Fibroblast of lung (primary cell): ENCODE measurements at regions not wholly inside any gene's neighbourhood (a gene's known extent, or its start where the extent isn't known, plus 50 kb on each side); places are given as distances from the start of the nearest gene placed in this dataset.

Experiments used
- DNase-seq, 2 donors: peaks; one replicate each; pipeline versions ENCODE4 v3.0.0 to v3.0.0-alpha.2; 2010; ENCODE audit warnings: low read depth in 2 of 2
- H2AFZ ChIP-seq: 2 replicates; pipeline ENCODE4 v1.5.1; 2012; ENCODE audit warnings: low read length, control low read depth, inconsistent platforms
- H3K27ac ChIP-seq: 2 replicates; pipeline ENCODE4 v1.5.1; 2011; ENCODE audit warnings: low read length, control low read depth; ENCODE audit not compliant: insufficient read depth
- H3K27me3 ChIP-seq: 2 replicates; pipeline ENCODE4 v1.5.1; 2011; ENCODE audit warnings: mild to moderate bottlenecking, low read length; ENCODE audit not compliant: control insufficient read depth, insufficient read depth
- H3K36me3 ChIP-seq: 2 replicates; pipeline ENCODE4 v1.5.1; 2011; ENCODE audit warnings: low read length; ENCODE audit not compliant: control insufficient read depth, insufficient read depth
- H3K4me1 ChIP-seq: 2 replicates; pipeline ENCODE4 v1.5.1; 2011; ENCODE audit warnings: low read length; ENCODE audit not compliant: control insufficient read depth, insufficient read depth; ENCODE audit errors: extremely low read depth
- H3K4me2 ChIP-seq: 2 replicates; pipeline ENCODE4 v1.5.1; 2011; ENCODE audit warnings: low read length, control low read depth; ENCODE audit not compliant: insufficient read depth; ENCODE audit errors: extremely low read depth
- H3K4me3 ChIP-seq, 4 experiments: fragments of 200-600 bp in 1 of 4; sonication (generic) in 1 of 4; replicated peaks in 1 of 4; 2 replicates each; pipeline ENCODE4 v1.5.1; 2011 to 2016; ENCODE audit warnings: low read length in 4 of 4, low read depth in 3 of 4, mild to moderate bottlenecking in 3 of 4, control low read depth in 2 of 4, inconsistent platforms in 1 of 4, mixed read lengths in 1 of 4; ENCODE audit not compliant: insufficient read depth in 1 of 4; ENCODE audit errors: control extremely low read depth in 1 of 4
- H3K79me2 ChIP-seq: 2 replicates; pipeline ENCODE4 v1.5.1; 2012; ENCODE audit warnings: mild to moderate bottlenecking, low read length, inconsistent platforms; ENCODE audit not compliant: control insufficient read depth, insufficient read depth
- H3K9ac ChIP-seq: 2 replicates; pipeline ENCODE4 v1.5.1; 2011; ENCODE audit warnings: mild to moderate bottlenecking, low read length, control low read depth; ENCODE audit not compliant: insufficient read depth
- H3K9me3 ChIP-seq: 2 replicates; pipeline ENCODE4 v1.5.1; 2012; ENCODE audit warnings: low read depth, low read length; ENCODE audit not compliant: control insufficient read depth, insufficient read depth
- H4K20me1 ChIP-seq: 2 replicates; pipeline ENCODE4 v1.5.1; 2011; ENCODE audit warnings: low read length; ENCODE audit not compliant: control insufficient read depth, insufficient read depth; ENCODE audit errors: extremely low read depth
- EZH2 ChIP-seq: IDR thresholded peaks from 2 replicates; pipeline ENCODE4 v1.5.1; 2012; ENCODE audit warnings: low read length, control low read depth, mild to moderate bottlenecking; ENCODE audit errors: missing control alignments
- TF ChIP-seq, protein P1 (sequence below), 2 donors: IDR thresholded peaks in 1 of 2; conservative IDR thresholded peaks in 1 of 2; 1 replicate in 1 of 2; 2 replicates in 1 of 2; pipeline ENCODE4 v1.5.1; 2011 to 2012; ENCODE audit warnings: low read length in 2 of 2, control low read depth in 1 of 2, inconsistent platforms in 1 of 2, low read depth in 1 of 2, mild to moderate bottlenecking in 1 of 2

DNA sequence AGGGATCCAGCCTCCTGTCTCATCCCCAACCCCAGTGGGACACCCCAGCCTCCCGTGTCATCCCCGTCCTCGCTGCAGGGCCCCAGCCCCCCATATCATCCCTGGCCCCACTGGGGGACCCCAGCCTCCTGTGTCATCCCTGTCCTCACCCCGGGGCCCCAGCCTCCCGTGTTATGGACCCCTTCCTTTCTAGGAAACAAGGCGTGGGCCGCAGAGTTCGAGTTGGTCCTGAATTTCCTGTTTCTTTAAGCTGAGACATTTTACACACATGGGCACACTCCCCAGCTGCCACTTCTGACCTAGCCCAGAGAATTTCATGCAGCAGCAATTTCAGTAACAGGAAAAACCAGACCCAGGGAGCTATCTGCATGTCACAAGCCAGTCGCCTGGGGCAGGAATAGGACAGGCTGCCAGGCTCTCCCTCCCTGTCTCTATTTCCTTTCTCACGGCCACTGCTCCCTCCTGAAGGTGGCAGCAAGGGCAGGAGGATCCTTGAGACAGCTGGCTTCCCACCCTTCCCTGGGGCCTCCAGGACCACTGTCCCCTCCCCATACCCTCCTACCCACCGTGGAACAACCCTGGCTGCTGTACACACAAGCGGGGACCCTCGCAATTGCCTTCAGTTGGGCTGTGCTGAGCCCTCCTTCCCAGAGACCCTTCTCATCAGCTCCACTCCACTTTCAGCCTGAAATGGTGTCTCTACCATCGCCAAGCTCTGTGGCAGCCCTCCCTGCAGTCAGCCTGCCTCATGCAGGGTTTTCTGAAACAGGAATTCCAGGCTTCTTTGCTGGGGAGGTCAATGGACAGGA lies 141.9 kb upstream of the ID2 start:
- H3K27me3 ChIP-seq: no peaks in the 10 kb centered on the region
- H4K20me1 ChIP-seq: no peaks in the 10 kb centered on the region
- H3K9ac ChIP-seq: no peak overlapping the region
- no peak overlapping the region for H3K4me3 ChIP-seq
- no peak for TF ChIP-seq EZH2
- no peak overlapping the region for H3K4me2 ChIP-seq
- no peak overlapping the region for H3K27ac ChIP-seq
- H2AFZ ChIP-seq: no peak overlapping the region
- peaks cover 7% of the 10 kb centered on the region for H3K4me1 ChIP-seq
- no peaks in the 10 kb centered on the region for H3K79me2 ChIP-seq
- H3K9me3 ChIP-seq: no peaks in the 10 kb centered on the region
- no peaks in the 10 kb centered on the region for H3K36me3 ChIP-seq
- DNase-seq: no peak

DNA sequence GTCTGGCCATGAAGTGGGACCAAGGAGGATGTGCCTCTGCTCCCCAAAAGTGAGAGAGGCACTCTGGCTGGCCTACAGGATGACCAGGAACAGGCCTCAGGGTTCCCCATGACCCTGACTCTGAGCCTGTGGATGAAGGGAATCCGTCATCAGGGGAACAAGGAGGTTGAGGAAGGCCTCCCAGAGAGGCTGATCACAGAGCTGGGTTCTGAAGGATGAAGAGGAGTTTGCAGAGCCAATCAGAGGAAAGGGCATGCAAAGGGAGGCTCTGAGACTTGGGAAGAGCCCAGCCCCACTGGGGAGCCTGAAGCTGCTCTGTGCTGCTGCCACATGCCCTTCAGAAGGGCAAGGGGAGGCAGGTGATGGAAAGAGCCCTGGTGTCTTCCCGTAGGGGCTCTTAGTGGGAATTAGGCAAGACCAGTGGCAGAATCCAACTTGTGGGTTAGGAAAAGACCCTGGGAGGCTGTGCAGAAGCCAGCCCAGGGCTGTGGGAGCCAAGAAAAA lies 141.3 kb upstream of the ID2 start:
- H3K4me2 ChIP-seq: no peak overlapping the region
- no peak overlapping the region for H3K27ac ChIP-seq
- H3K79me2 ChIP-seq: no peaks in the 10 kb centered on the region
- no peaks in the 10 kb centered on the region for H3K36me3 ChIP-seq
- DNase-seq: no peak
- no peaks in the 10 kb centered on the region for H4K20me1 ChIP-seq
- H3K27me3 ChIP-seq: no peaks in the 10 kb centered on the region
- TF ChIP-seq EZH2: no peak
- TF ChIP-seq, protein P1, sequence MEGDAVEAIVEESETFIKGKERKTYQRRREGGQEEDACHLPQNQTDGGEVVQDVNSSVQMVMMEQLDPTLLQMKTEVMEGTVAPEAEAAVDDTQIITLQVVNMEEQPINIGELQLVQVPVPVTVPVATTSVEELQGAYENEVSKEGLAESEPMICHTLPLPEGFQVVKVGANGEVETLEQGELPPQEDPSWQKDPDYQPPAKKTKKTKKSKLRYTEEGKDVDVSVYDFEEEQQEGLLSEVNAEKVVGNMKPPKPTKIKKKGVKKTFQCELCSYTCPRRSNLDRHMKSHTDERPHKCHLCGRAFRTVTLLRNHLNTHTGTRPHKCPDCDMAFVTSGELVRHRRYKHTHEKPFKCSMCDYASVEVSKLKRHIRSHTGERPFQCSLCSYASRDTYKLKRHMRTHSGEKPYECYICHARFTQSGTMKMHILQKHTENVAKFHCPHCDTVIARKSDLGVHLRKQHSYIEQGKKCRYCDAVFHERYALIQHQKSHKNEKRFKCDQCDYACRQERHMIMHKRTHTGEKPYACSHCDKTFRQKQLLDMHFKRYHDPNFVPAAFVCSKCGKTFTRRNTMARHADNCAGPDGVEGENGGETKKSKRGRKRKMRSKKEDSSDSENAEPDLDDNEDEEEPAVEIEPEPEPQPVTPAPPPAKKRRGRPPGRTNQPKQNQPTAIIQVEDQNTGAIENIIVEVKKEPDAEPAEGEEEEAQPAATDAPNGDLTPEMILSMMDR (conservative IDR thresholded peaks at IDR 0.05 in 1 of 2, IDR thresholded peaks at IDR 0.05 in 1 of 2; ENCODE audit: low read depth in 1 of 2, low read length in 2 of 2): no peak
- H3K4me1 ChIP-seq: peaks cover 10% of the 10 kb centered on the region
- H3K9me3 ChIP-seq: no peaks in the 10 kb centered on the region
- no peak overlapping the region for H2AFZ ChIP-seq
- no peak overlapping the region for H3K9ac ChIP-seq
- no peak overlapping the region for H3K4me3 ChIP-seq

DNA sequence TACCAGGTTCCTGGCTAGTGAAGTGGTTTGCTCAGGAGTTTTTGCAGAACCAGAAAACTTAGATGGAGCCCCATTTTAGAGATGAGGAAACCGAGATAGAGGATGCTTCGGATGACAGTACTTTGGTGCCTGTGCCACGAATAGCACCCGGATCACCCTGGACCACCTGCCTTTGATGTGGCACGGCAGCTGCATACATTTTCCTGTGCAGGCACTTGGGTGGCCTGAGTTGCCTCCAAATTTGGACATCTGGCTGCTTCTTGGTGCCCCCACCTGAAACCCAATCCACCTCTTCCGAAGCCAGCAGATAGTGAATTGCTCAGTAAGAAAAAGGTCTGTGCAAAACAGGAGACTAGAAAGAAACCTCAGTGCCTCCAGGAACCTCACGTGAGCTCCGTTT lies 140.6 kb upstream of the ID2 start:
- no peaks in the 10 kb centered on the region for H3K36me3 ChIP-seq
- H3K4me3 ChIP-seq: no peak overlapping the region
- no peaks in the 10 kb centered on the region for H3K79me2 ChIP-seq
- no peaks in the 10 kb centered on the region for H3K27me3 ChIP-seq
- no peak overlapping the region for H3K4me2 ChIP-seq
- no peak overlapping the region for H2AFZ ChIP-seq
- peaks cover 10% of the 10 kb centered on the region for H3K4me1 ChIP-seq
- no peak overlapping the region for H3K9ac ChIP-seq
- H3K27ac ChIP-seq: no peak overlapping the region
- no peak for TF ChIP-seq EZH2
- TF ChIP-seq, protein P1 (conservative IDR thresholded peaks at IDR 0.05 in 1 of 2, IDR thresholded peaks at IDR 0.05 in 1 of 2; ENCODE audit: low read depth in 1 of 2, low read length in 2 of 2): no peak
- no peaks in the 10 kb centered on the region for H4K20me1 ChIP-seq
- H3K9me3 ChIP-seq: no peaks in the 10 kb centered on the region
- no peak for DNase-seq
